ENCODE measurements at regions not wholly inside any gene's neighbourhood (a gene's known extent, or its start where the extent isn't known, plus 50 kb on each side); places are given as distances from the start of the nearest gene placed in this dataset.

- TF ChIP-seq CTCF (IDR thresholded peaks at IDR 0.05; ENCODE audit: low read depth, low read length, missing input control) (no peak), EGR1 (IDR thresholded peaks at IDR 0.05; ENCODE audit: low read depth in 2 of 2) (no peak), TAF1 (conservative IDR thresholded peaks at IDR 0.05) (no peak), SP1 (IDR thresholded peaks at IDR 0.05) (no peak), REST (IDR thresholded peaks at IDR 0.05) (no peak), ZBTB33 (IDR thresholded peaks at IDR 0.05) (no peak), FOXA1 (IDR thresholded peaks at IDR 0.05) (no peak), RXRA (IDR thresholded peaks at IDR 0.05) (no peak), YY1 (IDR thresholded peaks at IDR 0.05) (no peak)
Measured at GRCh38 chr6:78427386-78427785, 440.0 kb upstream of the IRAK1BP1 start.
